ENCODE measurements at regions not wholly inside any gene's neighbourhood (a gene's known extent, or its start where the extent isn't known, plus 50 kb on each side); places are given as distances from the start of the nearest gene placed in this dataset.

DNA sequence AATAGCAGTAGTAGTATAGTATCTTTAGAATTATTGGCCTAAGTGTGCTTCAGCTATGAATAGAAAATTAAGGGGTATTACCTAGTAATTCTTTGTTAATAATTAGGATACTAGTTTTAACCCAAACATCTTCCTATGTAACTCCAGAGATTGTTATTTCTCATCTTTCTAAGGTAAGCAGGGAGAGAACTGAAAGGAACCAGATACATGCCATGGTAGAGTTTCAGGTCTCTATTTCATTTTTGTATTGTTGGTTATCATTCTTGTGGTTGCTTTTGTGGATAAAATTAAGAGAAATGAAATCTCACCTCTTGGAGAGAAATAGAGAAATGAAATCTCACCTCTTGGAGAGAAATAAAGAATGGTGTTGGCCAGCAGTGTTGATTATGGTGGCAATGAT lies 597.1 kb upstream of the CT83 start:
- H3K27me3 ChIP-seq (ENCODE audit: control insufficient read depth, insufficient read depth, low read length) = peaks cover 2% of the 10 kb centered on the region; the same call in 1 of the 2 replicates
- H3K36me3 ChIP-seq (ENCODE audit: control insufficient read depth, insufficient read depth, low read length) = no peaks in the 10 kb centered on the region
- no peak overlapping the region for H3K9ac ChIP-seq (ENCODE audit: low read length)
- no peak overlapping the region for H3K27ac ChIP-seq (ENCODE audit: low read depth, low read length)
- no peaks in the 10 kb centered on the region for H3K9me3 ChIP-seq (ENCODE audit: control insufficient read depth, insufficient read depth, low read depth, low read length)
- no peaks in the 10 kb centered on the region for H3K4me1 ChIP-seq (ENCODE audit: control insufficient read depth, insufficient read depth, low read length)
- no peak overlapping the region for H3K4me3 ChIP-seq (ENCODE audit: low read depth, low read length)

DNA sequence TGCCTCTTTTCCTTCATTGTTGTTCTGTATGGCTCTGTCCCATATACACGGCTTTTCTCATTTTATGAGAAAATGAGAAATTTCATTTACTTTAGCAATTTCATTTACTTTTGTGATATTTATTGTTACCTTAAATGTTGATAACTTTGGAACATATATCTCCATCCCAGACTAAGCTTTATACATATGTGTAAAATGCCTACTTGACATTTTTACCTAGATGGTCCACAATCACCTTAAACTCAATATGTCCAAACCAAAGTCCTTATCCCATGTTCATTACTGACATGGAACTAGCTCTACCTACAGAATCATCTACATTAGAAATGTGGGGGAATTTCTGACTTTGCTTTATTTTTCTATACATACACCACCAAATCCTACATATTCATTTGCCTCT lies 590.5 kb upstream of the CT83 start:
- H3K27ac ChIP-seq (ENCODE audit: low read depth, low read length) = no peak overlapping the region
- peaks cover 2% of the 10 kb centered on the region; the same call in 1 of the 2 replicates for H3K27me3 ChIP-seq (ENCODE audit: control insufficient read depth, insufficient read depth, low read length)
- H3K9me3 ChIP-seq (ENCODE audit: control insufficient read depth, insufficient read depth, low read depth, low read length) = peaks cover 12% of the 10 kb centered on the region; the same call in 1 of the 2 replicates
- H3K9ac ChIP-seq (ENCODE audit: low read length) = no peak overlapping the region
- no peaks in the 10 kb centered on the region for H3K4me1 ChIP-seq (ENCODE audit: control insufficient read depth, insufficient read depth, low read length)
- no peaks in the 10 kb centered on the region for H3K36me3 ChIP-seq (ENCODE audit: control insufficient read depth, insufficient read depth, low read length)
- no peak overlapping the region for H3K4me3 ChIP-seq (ENCODE audit: low read depth, low read length)

DNA sequence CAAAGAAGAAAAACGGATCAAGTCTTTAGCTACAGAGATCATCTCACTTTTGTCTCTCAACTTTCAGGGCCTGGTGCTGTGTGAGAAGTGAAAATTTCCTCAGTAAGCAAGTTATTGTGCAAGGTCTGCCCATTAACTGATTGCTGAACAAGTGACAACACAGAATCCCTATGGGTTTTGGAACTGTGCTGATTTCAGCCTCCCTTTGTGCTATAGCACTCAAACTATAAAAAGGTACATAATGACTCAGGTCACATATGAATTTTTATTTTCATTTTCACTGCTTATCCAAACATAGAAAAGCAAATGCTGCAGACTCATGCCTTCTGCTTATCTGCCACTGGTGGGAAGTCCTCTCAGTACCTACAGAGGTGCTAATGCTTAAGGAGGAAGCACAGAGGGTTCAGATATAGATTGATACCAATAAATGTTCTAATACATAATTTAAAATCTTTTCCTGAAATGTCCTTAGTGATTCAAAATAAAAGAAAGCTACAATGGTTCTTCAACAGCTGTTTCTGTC lies 576.2 kb upstream of the CT83 start:
- Histone ChIP-seq H3K27ac (ENCODE audit: low read depth, low read length) (no peak overlapping the region), H3K9ac (ENCODE audit: low read length) (no peak overlapping the region), H3K36me3 (ENCODE audit: control insufficient read depth, insufficient read depth, low read length) (no peaks in the 10 kb centered on the region), H3K9me3 (ENCODE audit: control insufficient read depth, insufficient read depth, low read depth, low read length) (no peaks in the 10 kb centered on the region), H3K4me1 (ENCODE audit: control insufficient read depth, insufficient read depth, low read length) (no peaks in the 10 kb centered on the region), H3K27me3 (ENCODE audit: control insufficient read depth, insufficient read depth, low read length) (no peaks in the 10 kb centered on the region; the same call in 1 of the 2 replicates), H3K4me3 (ENCODE audit: low read depth, low read length) (no peak overlapping the region)

GRCh38 chrX:117010243-117010642 lies 547.5 kb upstream of the CT83 start:
- Histone ChIP-seq H3K4me1 (ENCODE audit: control insufficient read depth, insufficient read depth, low read length) (no peaks in the 10 kb centered on the region), H3K27me3 (ENCODE audit: control insufficient read depth, insufficient read depth, low read length) (no peaks in the 10 kb centered on the region; the same call in 1 of the 2 replicates), H3K27ac (ENCODE audit: low read depth, low read length) (no peak overlapping the region), H3K4me3 (ENCODE audit: low read depth, low read length) (no peak overlapping the region), H3K9me3 (ENCODE audit: control insufficient read depth, insufficient read depth, low read depth, low read length) (peaks cover 3% of the 10 kb centered on the region; the same call in 1 of the 2 replicates), H3K9ac (ENCODE audit: low read length) (no peak overlapping the region), H3K36me3 (ENCODE audit: control insufficient read depth, insufficient read depth, low read length) (no peaks in the 10 kb centered on the region)

DNA sequence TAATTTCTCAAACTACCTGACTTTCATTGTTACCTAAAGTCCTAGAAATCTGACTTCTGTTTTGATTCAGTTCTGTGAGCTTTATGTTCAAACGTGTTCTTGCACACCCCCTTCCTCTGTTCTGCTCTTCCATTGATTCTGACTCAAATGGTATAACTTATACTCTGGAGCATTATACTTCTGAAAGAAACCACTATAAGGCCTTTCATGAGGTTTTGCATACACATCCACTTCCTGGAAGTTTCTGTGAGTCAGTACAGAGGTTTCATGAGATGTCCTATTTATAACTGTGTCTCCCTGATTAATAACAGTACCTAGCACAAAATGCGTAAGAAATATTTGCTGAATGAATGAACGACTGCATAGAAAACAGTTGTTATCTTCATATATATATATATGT lies 540.2 kb upstream of the CT83 start:
- Histone ChIP-seq H3K4me3 (ENCODE audit: low read depth, low read length) (no peak overlapping the region), H3K36me3 (ENCODE audit: control insufficient read depth, insufficient read depth, low read length) (no peaks in the 10 kb centered on the region), H3K9ac (ENCODE audit: low read length) (no peak overlapping the region), H3K27ac (ENCODE audit: low read depth, low read length) (no peak overlapping the region; the same call in 1 of the 2 replicates), H3K4me1 (ENCODE audit: control insufficient read depth, insufficient read depth, low read length) (no peaks in the 10 kb centered on the region), H3K27me3 (ENCODE audit: control insufficient read depth, insufficient read depth, low read length) (no peaks in the 10 kb centered on the region; the same call in 1 of the 2 replicates), H3K9me3 (ENCODE audit: control insufficient read depth, insufficient read depth, low read depth, low read length) (peaks cover 3% of the 10 kb centered on the region; the same call in 1 of the 2 replicates)

GRCh38 chrX:116975517-116975916 lies 512.7 kb upstream of the CT83 start:
- Histone ChIP-seq H3K36me3 (ENCODE audit: control insufficient read depth, insufficient read depth, low read length) (no peaks in the 10 kb centered on the region), H3K27me3 (ENCODE audit: control insufficient read depth, insufficient read depth, low read length) (peaks cover 2% of the 10 kb centered on the region; the same call in 1 of the 2 replicates), H3K4me3 (ENCODE audit: low read depth, low read length) (no peak overlapping the region), H3K27ac (ENCODE audit: low read depth, low read length) (no peak overlapping the region), H3K9ac (ENCODE audit: low read length) (no peak overlapping the region), H3K9me3 (ENCODE audit: control insufficient read depth, insufficient read depth, low read depth, low read length) (peaks cover 53% of the 10 kb centered on the region), H3K4me1 (ENCODE audit: control insufficient read depth, insufficient read depth, low read length) (no peaks in the 10 kb centered on the region)

- Histone ChIP-seq H3K9me3 (ENCODE audit: control insufficient read depth, insufficient read depth, low read depth, low read length) (peaks cover 51% of the 10 kb centered on the region), H3K27ac (ENCODE audit: low read depth, low read length) (no peak overlapping the region), H3K4me1 (ENCODE audit: control insufficient read depth, insufficient read depth, low read length) (no peaks in the 10 kb centered on the region), H3K9ac (ENCODE audit: low read length) (no peak overlapping the region), H3K27me3 (ENCODE audit: control insufficient read depth, insufficient read depth, low read length) (peaks cover 2% of the 10 kb centered on the region; the same call in 1 of the 2 replicates), H3K36me3 (ENCODE audit: control insufficient read depth, insufficient read depth, low read length) (no peaks in the 10 kb centered on the region), H3K4me3 (ENCODE audit: low read depth, low read length) (no peak overlapping the region)
Measured at GRCh38 chrX:116972362-116972761, 509.6 kb upstream of the CT83 start.

GRCh38 chrX:116961872-116962582 lies 499.3 kb upstream of the CT83 start:
- no peaks in the 10 kb centered on the region for H3K9me3 ChIP-seq (ENCODE audit: control insufficient read depth, insufficient read depth, low read depth, low read length)
- no peak overlapping the region for H3K9ac ChIP-seq (ENCODE audit: low read length)
- peaks cover 12% of the 10 kb centered on the region for H3K4me1 ChIP-seq (ENCODE audit: control insufficient read depth, insufficient read depth, low read length)
- H3K4me3 ChIP-seq (ENCODE audit: low read depth, low read length) = no peak overlapping the region; the same call in 1 of the 2 replicates
- H3K27ac ChIP-seq (ENCODE audit: low read depth, low read length) = peak overlapping the region; percentile 56; the same call in 1 of the 2 replicates
- peaks cover 3% of the 10 kb centered on the region; the same call in 1 of the 2 replicates for H3K27me3 ChIP-seq (ENCODE audit: control insufficient read depth, insufficient read depth, low read length)
- no peaks in the 10 kb centered on the region for H3K36me3 ChIP-seq (ENCODE audit: control insufficient read depth, insufficient read depth, low read length)

- Histone ChIP-seq H3K9me3 (ENCODE audit: control insufficient read depth, insufficient read depth, low read depth, low read length) (peaks cover 20% of the 10 kb centered on the region), H3K4me3 (ENCODE audit: low read depth, low read length) (no peak overlapping the region; the same call in 1 of the 2 replicates), H3K36me3 (ENCODE audit: control insufficient read depth, insufficient read depth, low read length) (no peaks in the 10 kb centered on the region), H3K27ac (ENCODE audit: low read depth, low read length) (peak overlapping the region; percentile 38; the same call in 1 of the 2 replicates), H3K27me3 (ENCODE audit: control insufficient read depth, insufficient read depth, low read length) (no peaks in the 10 kb centered on the region; the same call in 1 of the 2 replicates), H3K9ac (ENCODE audit: low read length) (peak overlapping the region; percentile 44), H3K4me1 (ENCODE audit: control insufficient read depth, insufficient read depth, low read length) (peaks cover 36% of the 10 kb centered on the region)
Measured at GRCh38 chrX:116930311-116930710, 467.5 kb upstream of the CT83 start.

GRCh38 chrX:116897526-116897925 lies 434.8 kb upstream of the CT83 start:
- Histone ChIP-seq H3K27ac (ENCODE audit: low read depth, low read length) (no peak overlapping the region), H3K9me3 (ENCODE audit: control insufficient read depth, insufficient read depth, low read depth, low read length) (peaks cover 30% of the 10 kb centered on the region)

DNA sequence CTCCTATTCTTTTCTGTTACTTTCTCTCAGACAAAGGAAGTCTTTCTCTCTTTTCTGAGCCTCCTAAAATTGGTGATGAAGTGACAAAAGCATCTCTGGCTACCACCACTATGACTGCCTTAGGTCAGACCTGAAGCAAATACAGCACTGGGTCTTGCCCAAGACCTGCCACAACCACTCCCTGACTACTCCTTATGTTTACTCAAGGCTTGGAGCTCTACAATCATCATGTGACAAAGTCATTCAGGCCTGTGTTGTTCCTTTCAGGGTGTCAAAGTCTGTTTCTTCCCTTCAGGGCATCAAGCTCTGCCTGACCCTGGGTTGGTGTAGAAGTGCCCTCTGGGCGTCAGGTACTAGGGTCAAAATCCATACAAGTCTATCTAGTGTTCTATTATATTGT lies 419.2 kb upstream of the CT83 start:
- Histone ChIP-seq H3K4me1 (ENCODE audit: control insufficient read depth, insufficient read depth, low read length) (no peaks in the 10 kb centered on the region), H3K27ac (ENCODE audit: low read depth, low read length) (no peak overlapping the region), H3K9me3 (ENCODE audit: control insufficient read depth, insufficient read depth, low read depth, low read length) (peaks cover 4% of the 10 kb centered on the region; the same call in 1 of the 2 replicates), H3K4me3 (ENCODE audit: low read depth, low read length) (no peak overlapping the region), H3K9ac (ENCODE audit: low read length) (no peak overlapping the region), H3K36me3 (ENCODE audit: control insufficient read depth, insufficient read depth, low read length) (no peaks in the 10 kb centered on the region), H3K27me3 (ENCODE audit: control insufficient read depth, insufficient read depth, low read length) (peaks cover 5% of the 10 kb centered on the region; the same call in 1 of the 2 replicates)

More at GRCh38 chrX:116897526-116897925, 434.8 kb upstream of the CT83 start:
- no peaks in the 10 kb centered on the region; the same call in 1 of the 2 replicates for H3K27me3 ChIP-seq (ENCODE audit: control insufficient read depth, insufficient read depth, low read length)
- H3K4me1 ChIP-seq (ENCODE audit: control insufficient read depth, insufficient read depth, low read length) = no peaks in the 10 kb centered on the region
- H3K36me3 ChIP-seq (ENCODE audit: control insufficient read depth, insufficient read depth, low read length) = no peaks in the 10 kb centered on the region
- H3K4me3 ChIP-seq (ENCODE audit: low read depth, low read length) = no peak overlapping the region
- no peak overlapping the region for H3K9ac ChIP-seq (ENCODE audit: low read length)
